Neural cell (in vitro differentiated cells): ENCODE measurements at regions not wholly inside any gene's neighbourhood (a gene's known extent, or its start where the extent isn't known, plus 50 kb on each side); places are given as distances from the start of the nearest gene placed in this dataset.

Experiments used
- CTCF ChIP-seq: fragments of 450-650 bp; IDR thresholded peaks from 2 replicates; pipeline ENCODE4 v1.5.1; 2014; ENCODE audit warnings: antibody characterized with exemption, mild to moderate bottlenecking, moderate library complexity; ENCODE audit not compliant: poor library complexity, severe bottlenecking
- EZH2 ChIP-seq: fragments of 200-600, 300-800 bp; shearing (Covaris generic), sonication (generic); IDR thresholded peaks from 2 replicates; pipeline ENCODE4 v1.6.1; 2014; ENCODE audit warnings: antibody characterized with exemption, low read length, borderline replicate concordance, mild to moderate bottlenecking; ENCODE audit not compliant: insufficient read depth, poor library complexity, severe bottlenecking
- POLR2AphosphoS5 ChIP-seq: IDR thresholded peaks from 2 replicates; pipeline ENCODE4 v1.6.1; 2012
- RAD21 ChIP-seq: fragments of 450-650 bp; conservative IDR thresholded peaks from 2 replicates; pipeline ENCODE4 v1.6.1; 2014; ENCODE audit warnings: antibody characterized with exemption, mild to moderate bottlenecking, moderate library complexity
- SMC3 ChIP-seq: fragments of 450-650 bp; conservative IDR thresholded peaks from 2 replicates; pipeline ENCODE4 v1.6.1; 2014; ENCODE audit warnings: antibody characterized with exemption, mild to moderate bottlenecking, moderate library complexity; ENCODE audit not compliant: poor library complexity

- no peak for TF ChIP-seq RAD21
- TF ChIP-seq CTCF, result no peak
- TF ChIP-seq POLR2AphosphoS5, result no peak
- TF ChIP-seq EZH2, result no peak
- no peak for TF ChIP-seq SMC3
Observed at GRCh38 chr1:68377098-68377497, 72.7 kb downstream of the RPE65 start.
